Panc1 (cell line): ENCODE measurements at regions not wholly inside any gene's neighbourhood (a gene's known extent, or its start where the extent isn't known, plus 50 kb on each side); places are given as distances from the start of the nearest gene placed in this dataset.

ENCODE experiments used
- POLR2AphosphoS5 ChIP-seq: IDR thresholded peaks from 2 replicates; pipeline ENCODE4 v1.6.1; 2012; ENCODE audit warnings: mild to moderate bottlenecking, low read depth, low read length, moderate library complexity
- TCF7L2 ChIP-seq: IDR thresholded peaks from 2 replicates; pipeline ENCODE4 v1.6.1; 2011; ENCODE audit warnings: mild to moderate bottlenecking, low read depth, low read length, inconsistent platforms
- TF ChIP-seq, protein P1 (sequence below): fragments of 450-650 bp; IDR thresholded peaks from 2 replicates; pipeline ENCODE4 v1.5.1; 2017; ENCODE audit warnings: mild to moderate bottlenecking

DNA sequence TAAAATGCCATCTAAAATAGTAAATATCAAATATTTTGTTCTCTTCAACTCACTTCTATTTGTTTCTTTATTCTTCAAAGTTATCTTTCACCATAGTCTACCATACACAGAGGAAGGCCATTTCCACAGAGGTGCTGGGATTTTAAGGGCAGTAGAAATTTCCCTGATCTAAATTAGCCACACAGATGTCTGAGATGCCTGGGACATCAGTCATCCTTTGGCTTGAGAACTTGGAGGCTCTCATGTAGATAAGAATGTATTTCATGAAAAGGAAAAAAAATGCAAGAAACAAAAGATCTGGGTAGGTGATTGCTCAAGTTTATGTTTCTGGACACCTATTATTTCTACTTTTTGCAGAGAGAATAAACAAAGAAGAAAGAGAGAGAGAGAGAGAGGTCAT is 1008.2 kb downstream of the NLGN4X start:
- TF ChIP-seq, protein P1, sequence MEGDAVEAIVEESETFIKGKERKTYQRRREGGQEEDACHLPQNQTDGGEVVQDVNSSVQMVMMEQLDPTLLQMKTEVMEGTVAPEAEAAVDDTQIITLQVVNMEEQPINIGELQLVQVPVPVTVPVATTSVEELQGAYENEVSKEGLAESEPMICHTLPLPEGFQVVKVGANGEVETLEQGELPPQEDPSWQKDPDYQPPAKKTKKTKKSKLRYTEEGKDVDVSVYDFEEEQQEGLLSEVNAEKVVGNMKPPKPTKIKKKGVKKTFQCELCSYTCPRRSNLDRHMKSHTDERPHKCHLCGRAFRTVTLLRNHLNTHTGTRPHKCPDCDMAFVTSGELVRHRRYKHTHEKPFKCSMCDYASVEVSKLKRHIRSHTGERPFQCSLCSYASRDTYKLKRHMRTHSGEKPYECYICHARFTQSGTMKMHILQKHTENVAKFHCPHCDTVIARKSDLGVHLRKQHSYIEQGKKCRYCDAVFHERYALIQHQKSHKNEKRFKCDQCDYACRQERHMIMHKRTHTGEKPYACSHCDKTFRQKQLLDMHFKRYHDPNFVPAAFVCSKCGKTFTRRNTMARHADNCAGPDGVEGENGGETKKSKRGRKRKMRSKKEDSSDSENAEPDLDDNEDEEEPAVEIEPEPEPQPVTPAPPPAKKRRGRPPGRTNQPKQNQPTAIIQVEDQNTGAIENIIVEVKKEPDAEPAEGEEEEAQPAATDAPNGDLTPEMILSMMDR = no peak
- TF ChIP-seq POLR2AphosphoS5 (no peak), TCF7L2 (no peak)
